Common myeloid progenitor, CD34-positive (primary cell): ENCODE measurements at regions not wholly inside any gene's neighbourhood (a gene's known extent, or its start where the extent isn't known, plus 50 kb on each side); places are given as distances from the start of the nearest gene placed in this dataset.

Experiments
- CTCF ChIA-PET: fragments of 350-600 bp; sonication (Branson Sonifier 250); formaldehyde crosslinking; loops from one replicate; lab custom pipeline; 2021; ENCODE audit warnings: antibody characterized with exemption; lab: Charles Lee
- POLR2A ChIA-PET: fragments of 350-600 bp; sonication (Branson Sonifier 250); formaldehyde crosslinking; loops from one replicate; lab custom pipeline; 2021; ENCODE audit warnings: antibody characterized with exemption; lab: Charles Lee
- DNase-seq, 3 donors: peaks; one replicate each; pipeline versions ENCODE4 v3.0.0 to v3.0.0-alpha.2; 2013
- H3K27ac ChIP-seq, 2 experiments: 1 replicate in 1 of 2; 2 replicates in 1 of 2; pipeline ENCODE4 v1.7.0; 2013; ENCODE audit warnings: inconsistent platforms in 2 of 2, low read length in 2 of 2, mild to moderate bottlenecking in 2 of 2, low read depth in 1 of 2, moderate library complexity in 1 of 2; ENCODE audit not compliant: severe bottlenecking in 2 of 2, insufficient read depth in 1 of 2, poor library complexity in 1 of 2
- H3K27me3 ChIP-seq, 5 experiments: replicated peaks in 2 of 5; 1 replicate in 3 of 5; 2 replicates in 2 of 5; pipeline versions ENCODE4 v1.6.1 to v1.7.0; 2013; ENCODE audit warnings: low read length in 4 of 5, mild to moderate bottlenecking in 2 of 5, moderate library complexity in 2 of 5, inconsistent platforms in 1 of 5; ENCODE audit not compliant: insufficient read depth in 5 of 5, control insufficient read depth in 4 of 5
- H3K36me3 ChIP-seq, 4 experiments: 1 replicate in 2 of 4; 2 replicates in 2 of 4; pipeline versions ENCODE4 v1.6.1 to v1.7.0; 2013; ENCODE audit warnings: low read length in 3 of 4, control low read depth in 1 of 4, mild to moderate bottlenecking in 1 of 4; ENCODE audit not compliant: control insufficient read depth in 4 of 4, insufficient read depth in 4 of 4
- H3K4me1 ChIP-seq, 4 experiments: 1 replicate in 3 of 4; 2 replicates in 1 of 4; pipeline versions ENCODE4 v1.6.1 to v1.7.1; 2013; ENCODE audit warnings: low read length in 3 of 4, mild to moderate bottlenecking in 3 of 4, control low read depth in 1 of 4, inconsistent platforms in 1 of 4, moderate library complexity in 1 of 4; ENCODE audit not compliant: control insufficient read depth in 4 of 4, insufficient read depth in 4 of 4; ENCODE audit errors: control extremely low read depth in 1 of 4
- H3K4me3 ChIP-seq, 7 experiments: 1 replicate in 4 of 7; 2 replicates in 3 of 7; pipeline versions ENCODE4 v1.5.1 to v1.7.0; 2013; ENCODE audit warnings: mild to moderate bottlenecking in 7 of 7, low read length in 6 of 7, moderate library complexity in 6 of 7, inconsistent platforms in 2 of 7, low read depth in 2 of 7, control low read depth in 1 of 7; ENCODE audit not compliant: insufficient read depth in 4 of 7, control insufficient read depth in 1 of 7; ENCODE audit errors: extremely low read depth in 1 of 7
- H3K9me3 ChIP-seq, 5 experiments: 1 replicate in 4 of 5; 2 replicates in 1 of 5; pipeline versions ENCODE4 v1.6.1 to v1.7.1; 2013; ENCODE audit warnings: low read length in 4 of 5, mild to moderate bottlenecking in 2 of 5, inconsistent platforms in 1 of 5, low read depth in 1 of 5, moderate library complexity in 1 of 5; ENCODE audit not compliant: control insufficient read depth in 4 of 5, insufficient read depth in 2 of 5; ENCODE audit errors: control extremely low read depth in 1 of 5
- WGBS: methylation state at CpG from one replicate; pipeline ENCODE4 v1.1.5; 2013; ENCODE audit not compliant: insufficient coverage; 5-methylcytosine and 5-hydroxymethylcytosine counted together

DNA sequence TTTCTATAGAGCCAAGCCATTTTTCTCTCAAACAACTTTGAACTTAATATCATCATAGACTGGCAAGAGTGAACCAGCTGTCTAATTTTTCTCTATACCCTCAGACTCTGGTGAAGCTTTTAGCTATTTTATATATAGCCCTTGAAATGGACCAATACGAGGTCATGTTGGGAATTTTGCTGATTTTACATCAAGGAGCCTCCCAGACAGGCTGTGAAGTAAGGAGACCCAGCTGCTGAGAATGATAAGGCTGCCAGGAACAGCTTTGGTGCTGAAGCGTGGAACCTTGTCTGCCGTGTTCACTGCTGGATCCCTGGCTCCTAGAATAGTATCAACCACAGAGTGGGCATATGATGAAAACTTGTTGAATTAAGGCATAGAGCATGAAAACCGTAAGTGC lies 326.2 kb upstream of the NAV3 start:
- Histone ChIP-seq H3K36me3 (no peaks in the 10 kb centered on the region), H3K4me3 (no peak overlapping the region), H3K27ac (no peak overlapping the region), H3K4me1 (no peaks in the 10 kb centered on the region), H3K9me3 (no peaks in the 10 kb centered on the region), H3K27me3 (no peaks in the 10 kb centered on the region)
- 90% methylated on average over 2 of the region's 4 CpGs for WGBS
- ChIA-PET POLR2A (no interaction called here), CTCF (no interaction called here)
- DNase-seq = no peak

DNA sequence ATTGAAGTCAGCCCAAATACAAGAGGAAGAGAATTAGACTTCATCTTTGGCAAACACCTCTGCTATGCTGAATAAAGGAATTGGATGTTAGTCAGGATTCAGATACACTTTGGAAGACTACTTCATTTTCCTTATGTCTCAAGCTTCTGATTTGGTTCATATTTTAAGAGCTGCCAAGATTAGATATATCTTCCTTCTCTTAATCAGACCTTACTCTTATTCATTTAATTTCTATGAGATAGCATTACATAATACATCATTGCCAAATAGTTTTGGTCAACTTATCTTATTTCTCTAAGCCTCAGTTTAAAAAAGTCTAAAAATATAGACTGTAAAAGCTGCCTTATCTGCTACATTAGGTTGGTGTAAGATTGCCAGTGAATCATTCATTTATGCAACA lies 330.6 kb upstream of the NAV3 start:
- no peaks in the 10 kb centered on the region for H3K4me1 ChIP-seq
- POLR2A ChIA-PET = no interaction called here
- CTCF ChIA-PET = interaction anchor here (1.8 kb wide), 1 partner anchor 17 kb away, joined by 4 read pairs; no protein-coding TSS in a partner anchor
- DNase-seq = no peak
- H3K27me3 ChIP-seq = no peaks in the 10 kb centered on the region
- no peak overlapping the region for H3K4me3 ChIP-seq
- no peaks in the 10 kb centered on the region for H3K36me3 ChIP-seq
- no peaks in the 10 kb centered on the region for H3K9me3 ChIP-seq
- H3K27ac ChIP-seq = no peak overlapping the region

DNA sequence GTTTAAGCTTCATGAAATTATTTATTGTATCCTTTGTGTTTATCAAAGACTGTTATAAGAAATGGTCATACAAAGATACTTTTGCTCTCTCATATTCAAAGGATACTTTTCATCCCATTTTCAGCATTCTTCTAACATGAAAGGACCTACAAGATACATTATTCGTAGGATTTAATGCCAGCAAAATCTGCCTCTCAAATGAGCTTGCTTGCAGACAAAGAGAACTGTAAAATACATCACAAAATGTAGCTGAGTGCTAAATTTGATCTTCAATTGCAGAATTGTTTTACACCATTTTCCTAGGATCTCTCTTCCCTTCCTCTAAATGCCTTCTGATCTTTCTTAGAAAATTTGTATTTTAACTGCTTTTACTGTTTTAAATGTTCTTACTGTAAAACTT lies 333.0 kb upstream of the NAV3 start:
- Histone ChIP-seq H3K36me3 (no peaks in the 10 kb centered on the region), H3K27ac (no peak overlapping the region), H3K9me3 (no peaks in the 10 kb centered on the region), H3K4me3 (no peak overlapping the region), H3K27me3 (no peaks in the 10 kb centered on the region), H3K4me1 (no peaks in the 10 kb centered on the region)
- 92% methylated on average over 1 of the region's 1 CpG for WGBS
- DNase-seq = no peak
- ChIA-PET CTCF (no interaction called here), POLR2A (no interaction called here)

DNA sequence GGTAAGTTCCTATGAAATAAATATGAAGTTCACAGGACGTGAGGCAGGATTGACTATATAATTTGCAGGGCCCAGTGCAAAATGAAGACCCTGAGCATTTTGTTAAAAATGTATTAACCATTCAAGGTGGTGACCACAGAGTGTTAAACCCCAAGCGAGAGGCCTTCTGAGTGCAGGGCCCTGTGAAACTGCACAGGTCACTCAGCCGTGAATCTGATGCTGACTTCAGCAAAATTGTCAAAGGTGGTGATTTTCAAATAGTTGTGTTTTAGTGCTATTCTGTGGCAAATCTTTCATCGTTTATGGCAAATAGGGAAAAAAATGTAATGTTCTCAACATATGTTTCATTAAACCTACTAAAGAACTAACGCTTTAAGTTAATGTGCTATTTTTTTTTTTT lies 334.0 kb upstream of the NAV3 start:
- H3K9me3 ChIP-seq = no peaks in the 10 kb centered on the region
- H3K36me3 ChIP-seq = no peaks in the 10 kb centered on the region
- H3K27me3 ChIP-seq = no peaks in the 10 kb centered on the region
- H3K27ac ChIP-seq = no peak overlapping the region
- 96% methylated on average over 3 of the region's 5 CpGs for WGBS
- H3K4me1 ChIP-seq = no peaks in the 10 kb centered on the region
- CTCF ChIA-PET = no interaction called here
- POLR2A ChIA-PET = no interaction called here
- DNase-seq = no peak
- H3K4me3 ChIP-seq = no peak overlapping the region

DNA sequence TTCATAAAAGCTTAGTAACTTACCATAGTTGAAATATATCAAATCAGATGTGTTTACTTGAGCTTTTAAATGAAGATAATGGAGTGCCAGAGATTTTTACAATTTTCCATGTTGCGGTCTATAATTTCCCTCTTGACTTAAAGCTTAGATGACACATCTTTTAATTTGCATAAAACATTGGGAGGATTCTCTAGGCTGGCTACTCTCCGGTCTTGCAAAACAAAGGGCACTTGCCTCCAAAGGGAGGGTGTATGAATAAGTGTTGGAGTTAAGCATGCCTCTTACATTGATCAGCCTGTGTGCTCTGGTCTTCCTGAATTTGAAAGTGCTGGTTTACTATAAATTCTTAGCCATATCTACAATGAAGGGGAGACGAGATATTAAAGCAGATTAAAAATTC lies 336.4 kb upstream of the NAV3 start:
- POLR2A ChIA-PET = no interaction called here

DNA sequence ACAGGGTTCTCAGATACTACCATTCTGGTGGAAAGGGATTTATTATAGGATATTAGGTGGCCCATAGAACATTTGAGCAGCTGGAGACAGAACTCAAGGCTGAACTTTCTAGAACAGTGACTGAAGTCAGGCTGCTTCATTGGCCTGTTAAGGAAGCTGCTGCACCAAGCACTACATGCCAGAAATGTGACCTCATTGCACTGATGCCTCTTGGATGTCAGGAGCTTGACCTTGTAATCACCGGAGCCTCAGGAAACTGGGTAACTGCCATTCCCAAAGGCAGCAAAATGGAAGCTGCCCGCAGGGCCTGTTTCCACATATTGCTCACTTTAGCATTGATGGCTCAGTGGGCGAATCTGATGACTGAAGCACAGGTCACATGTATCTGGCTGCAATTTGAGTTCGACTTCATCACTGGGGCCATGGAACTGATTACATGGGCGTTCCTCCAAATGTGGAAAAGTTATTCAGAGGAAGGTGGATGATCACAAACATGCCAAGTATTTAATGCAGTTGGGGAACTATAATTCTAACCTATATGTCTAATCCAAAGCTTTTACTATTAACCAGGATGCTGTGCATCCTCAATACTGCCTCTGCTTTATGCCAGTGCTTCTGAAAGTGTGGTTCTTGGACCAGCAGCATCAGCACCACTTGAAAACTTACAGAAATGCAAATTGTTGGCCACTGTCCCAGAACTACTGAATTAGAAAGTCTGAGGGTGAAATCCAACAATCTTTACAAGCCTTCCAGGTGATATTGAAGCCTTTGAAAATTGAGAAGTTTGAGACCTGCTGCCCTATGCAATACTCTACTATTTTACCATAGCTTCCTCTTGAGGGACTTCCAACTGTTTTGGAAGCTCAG lies 337.2 kb upstream of the NAV3 start:
- ChIA-PET POLR2A (no interaction called here), CTCF (no interaction called here)
- Histone ChIP-seq H3K27ac (no peak overlapping the region), H3K4me1 (no peaks in the 10 kb centered on the region), H3K36me3 (no peaks in the 10 kb centered on the region), H3K27me3 (no peaks in the 10 kb centered on the region), H3K4me3 (no peak overlapping the region), H3K9me3 (no peaks in the 10 kb centered on the region)
- 67% methylated on average over 4 of the region's 5 CpGs for WGBS
- DNase-seq = no peak

More for the DNA sequence above, 336.4 kb upstream of the NAV3 start:
- Histone ChIP-seq H3K36me3 (no peaks in the 10 kb centered on the region), H3K9me3 (no peaks in the 10 kb centered on the region), H3K27ac (no peak overlapping the region), H3K4me1 (no peaks in the 10 kb centered on the region), H3K27me3 (no peaks in the 10 kb centered on the region), H3K4me3 (no peak overlapping the region)
- DNase-seq = no peak
- CTCF ChIA-PET = no interaction called here
- no CpG with 5 or more reads among the region's 3 CpGs for WGBS

- Histone ChIP-seq H3K27ac (no peak overlapping the region), H3K36me3 (no peaks in the 10 kb centered on the region), H3K4me3 (no peak overlapping the region), H3K4me1 (no peaks in the 10 kb centered on the region), H3K27me3 (no peaks in the 10 kb centered on the region), H3K9me3 (no peaks in the 10 kb centered on the region)
- POLR2A ChIA-PET = no interaction called here
- WGBS = 100% methylated on average over 4 of the region's 4 CpGs
- DNase-seq = no peak
- CTCF ChIA-PET = no interaction called here
These were observed 338.2 kb upstream of the NAV3 start for GRCh38 chr12:77492536-77492935.
